Endothelial cell of umbilical vein (primary cell): ENCODE measurements at regions not wholly inside any gene's neighbourhood (a gene's known extent, or its start where the extent isn't known, plus 50 kb on each side); places are given as distances from the start of the nearest gene placed in this dataset.

Experiments
- BruUV-seq: library from RNA; stranded (reverse); fragments of 400-500 nt; replicated peaks from 2 replicates; lab custom pipeline; 2021; lab: Mats Ljungman, UMichigan
- CTCF ChIA-PET: fragments of 300-600, 350-600 bp; sonication (Branson Sonifier 250); formaldehyde crosslinking; loops from one replicate; lab custom pipeline; 2021; ENCODE audit warnings: antibody characterized with exemption, inconsistent platforms; lab: Charles Lee
- POLR2A ChIA-PET: fragments of 300-600, 350-600 bp; sonication (Branson Sonifier 250); formaldehyde crosslinking; loops from one replicate; lab custom pipeline; 2021; ENCODE audit warnings: antibody characterized with exemption, inconsistent platforms; lab: Charles Lee
- DNase-seq: peaks from one replicate; pipeline ENCODE4 v3.0.0-alpha.2; 2011; ENCODE audit warnings: low read depth, low spot score
- FAIRE-seq: peaks from 2 replicates; lab custom pipeline; 2011; peaks lifted over from hg19 to GRCh38; lab: Jason Lieb, UNC
- H2AFZ ChIP-seq: 2 replicates; pipeline ENCODE4 v1.6.0; 2012; ENCODE audit warnings: low read depth, low read length, control low read depth, inconsistent platforms
- H3K27ac ChIP-seq: 2 replicates; pipeline ENCODE4 v1.5.1; 2011; ENCODE audit warnings: low read depth, mild to moderate bottlenecking, control low read depth, low read length, moderate library complexity; ENCODE audit not compliant: insufficient read depth
- H3K27me3 ChIP-seq, 2 experiments: 2 replicates each; pipeline versions ENCODE4 v1.6.0 to v1.6.1; 2011; ENCODE audit warnings: low read length in 2 of 2, mixed read lengths in 1 of 2; ENCODE audit not compliant: control insufficient read depth in 2 of 2, insufficient read depth in 2 of 2
- H3K36me3 ChIP-seq, 2 experiments: 2 replicates in 1 of 2; 3 replicates in 1 of 2; pipeline ENCODE4 v1.5.1; 2011; ENCODE audit warnings: low read length in 2 of 2, mild to moderate bottlenecking in 1 of 2, moderate library complexity in 1 of 2; ENCODE audit not compliant: control insufficient read depth in 2 of 2, insufficient read depth in 2 of 2; ENCODE audit errors: extremely low read depth in 1 of 2
- H3K4me1 ChIP-seq: 3 replicates; pipeline ENCODE4 v1.5.1; 2011; ENCODE audit warnings: mild to moderate bottlenecking, low read length; ENCODE audit not compliant: control insufficient read depth, insufficient read depth; ENCODE audit errors: extremely low read depth
- H3K4me2 ChIP-seq: 2 replicates; pipeline ENCODE4 v1.6.1; 2011; ENCODE audit warnings: low read length, control low read depth, mixed read lengths; ENCODE audit not compliant: insufficient read depth
- H3K4me3 ChIP-seq, 3 experiments: fragments of 200-600 bp in 1 of 3; sonication (generic), shearing (Covaris generic) in 1 of 3; replicated peaks in 1 of 3; 2 replicates each; pipeline ENCODE4 v1.5.1; 2011 to 2016; ENCODE audit warnings: control low read depth in 3 of 3, low read length in 3 of 3, mild to moderate bottlenecking in 2 of 3, inconsistent platforms in 1 of 3, low read depth in 1 of 3, moderate library complexity in 1 of 3; ENCODE audit not compliant: insufficient read depth in 1 of 3
- H3K79me2 ChIP-seq: 2 replicates; pipeline ENCODE4 v1.6.0; 2012; ENCODE audit warnings: low read length, inconsistent platforms; ENCODE audit not compliant: control insufficient read depth, insufficient read depth
- H3K9ac ChIP-seq: replicated peaks from 2 replicates; pipeline ENCODE3; 2011; ENCODE audit warnings: low read length, control low read depth; ENCODE audit not compliant: insufficient read depth; ENCODE audit errors: extremely low read depth
- H3K9me1 ChIP-seq: replicated peaks from 3 replicates; pipeline ENCODE4 v1.6.0; 2011; ENCODE audit warnings: mild to moderate bottlenecking, low read length; ENCODE audit not compliant: control insufficient read depth, insufficient read depth; ENCODE audit errors: extremely low read depth
- H3K9me3 ChIP-seq: replicated peaks from 2 replicates; pipeline ENCODE4 v1.5.1; 2012; ENCODE audit warnings: low read length, inconsistent platforms; ENCODE audit not compliant: control insufficient read depth, insufficient read depth
- H4K20me1 ChIP-seq: replicated peaks from 2 replicates; pipeline ENCODE3; 2011; ENCODE audit warnings: mild to moderate bottlenecking, low read length; ENCODE audit not compliant: control insufficient read depth, insufficient read depth; ENCODE audit errors: extremely low read depth
- CTCF ChIP-seq, 2 donors: IDR thresholded peaks; 1 replicate in 1 of 2; 2 replicates in 1 of 2; pipeline ENCODE4 v1.5.1; 2011; ENCODE audit warnings: low read length in 2 of 2, mild to moderate bottlenecking in 2 of 2, moderate library complexity in 2 of 2, control low read depth in 1 of 2, inconsistent platforms in 1 of 2, low read depth in 1 of 2; ENCODE audit not compliant: insufficient read depth in 1 of 2; ENCODE audit errors: extremely low read depth in 1 of 2
- EZH2 ChIP-seq: IDR thresholded peaks from 2 replicates; pipeline ENCODE4 v1.6.1; 2012; ENCODE audit warnings: borderline replicate concordance, low read depth, mild to moderate bottlenecking, moderate library complexity, low read length, inconsistent platforms; ENCODE audit not compliant: severe bottlenecking
- FOS ChIP-seq: IDR thresholded peaks from 2 replicates; pipeline ENCODE4 v1.6.1; 2011; ENCODE audit warnings: mild to moderate bottlenecking, low read length, moderate library complexity, borderline replicate concordance; ENCODE audit not compliant: insufficient read depth
- GATA2 ChIP-seq: IDR thresholded peaks from 2 replicates; pipeline ENCODE4 v1.7.0; 2011; ENCODE audit warnings: low read depth, mild to moderate bottlenecking, moderate library complexity, mixed read lengths, low read length; ENCODE audit not compliant: insufficient read length, insufficient read depth
- JUN ChIP-seq: IDR thresholded peaks from 2 replicates; pipeline ENCODE4 v1.6.1; 2011; ENCODE audit warnings: borderline replicate concordance, low read depth; ENCODE audit not compliant: insufficient read length, insufficient read depth
- MYC ChIP-seq: IDR thresholded peaks from one replicate; pipeline ENCODE4 v1.6.1; 2011; ENCODE audit warnings: mild to moderate bottlenecking, low read depth, low read length
- POLR2A ChIP-seq: IDR thresholded peaks from 2 replicates; pipeline ENCODE4 v1.6.1; 2012; ENCODE audit warnings: low read depth, mild to moderate bottlenecking, control low read depth, low read length
- POLR2AphosphoS5 ChIP-seq: IDR thresholded peaks from 2 replicates; pipeline ENCODE4 v1.6.1; 2012; ENCODE audit warnings: low read depth, mild to moderate bottlenecking, control low read depth, low read length, moderate library complexity; ENCODE audit not compliant: insufficient read depth
- dilution Hi-C: fragments of 300-500 bp; cut with MboI; formaldehyde crosslinking; loops from one replicate; pipeline ENCODE4 v1.15.0; 2019; ENCODE audit warnings: low sequenced_read_pairs; ENCODE audit not compliant: extremely low pct_ligation_motif_present
- intact Hi-C: fragments of 100-400 bp; cut with micrococcal nuclease; formaldehyde crosslinking; loops from one replicate; pipeline ENCODE4 v1.10.0; 2022
- TF ChIP-seq, protein P1 (sequence below): IDR thresholded peaks from 2 replicates; pipeline ENCODE4 v1.6.1; 2011; ENCODE audit not compliant: insufficient read depth, insufficient read length

DNA sequence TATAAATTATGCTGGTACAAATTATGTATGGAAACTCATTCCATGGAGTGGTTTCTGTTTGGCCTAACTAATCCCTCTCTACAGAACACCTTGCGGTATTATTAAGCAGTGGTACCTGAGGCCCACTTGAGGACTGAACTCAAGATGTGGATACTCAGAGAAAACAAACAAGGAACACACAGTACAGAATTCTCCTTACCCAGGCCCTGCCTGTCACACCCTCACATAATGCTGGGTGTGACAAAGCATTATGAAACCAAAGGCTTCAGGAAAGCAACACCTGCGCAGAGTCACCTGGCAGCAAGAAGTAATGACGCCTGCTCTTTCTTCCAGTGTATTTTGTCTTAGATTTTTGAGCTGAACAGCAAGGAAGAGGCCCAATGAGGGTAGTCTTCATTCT, 264.7 kb downstream of the PAX3 start:
- FAIRE-seq (no peak), DNase-seq (no peak)
- Histone ChIP-seq H4K20me1 (no peaks in the 10 kb centered on the region), H3K4me2 (no peak overlapping the region), H3K4me3 (no peak overlapping the region), H3K9me3 (no peaks in the 10 kb centered on the region), H3K9me1 (no peaks in the 10 kb centered on the region), H3K9ac (no peak overlapping the region), H3K4me1 (no peaks in the 10 kb centered on the region), H3K79me2 (no peaks in the 10 kb centered on the region), H3K27me3 (no peaks in the 10 kb centered on the region), H3K36me3 (no peaks in the 10 kb centered on the region), H3K27ac (no peak overlapping the region), H2AFZ (no peak overlapping the region)
- dilution Hi-C loops, result no loop called here
- CTCF ChIA-PET, result interaction anchor here (2.5 kb wide), 1 partner anchor 9 kb away, joined by 9 read pairs; no protein-coding TSS in a partner anchor
- POLR2A ChIA-PET, result no interaction called here
- intact Hi-C loops, result no loop called here
- TF ChIP-seq, protein P1, sequence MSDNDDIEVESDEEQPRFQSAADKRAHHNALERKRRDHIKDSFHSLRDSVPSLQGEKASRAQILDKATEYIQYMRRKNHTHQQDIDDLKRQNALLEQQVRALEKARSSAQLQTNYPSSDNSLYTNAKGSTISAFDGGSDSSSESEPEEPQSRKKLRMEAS, result no peak
- TF ChIP-seq MYC, result no peak
- no peak for TF ChIP-seq EZH2
- TF ChIP-seq CTCF (IDR thresholded peaks at IDR 0.05; ENCODE audit: extremely low read depth in 1 of 2, insufficient read depth in 1 of 2, low read depth in 1 of 2, low read length in 2 of 2), result no peak
- no peak for TF ChIP-seq JUN
- no peak for TF ChIP-seq POLR2AphosphoS5
- TF ChIP-seq POLR2A, result no peak
- TF ChIP-seq GATA2, result no peak
- no peak for TF ChIP-seq FOS
- no TSS peak for BruUV-seq
